NCI-H2196 (cell line): ENCODE measurements at regions not wholly inside any gene's neighbourhood (a gene's known extent, or its start where the extent isn't known, plus 50 kb on each side); places are given as distances from the start of the nearest gene placed in this dataset.
"Not testable (repeated sequence)": the region's sequence is repeated elsewhere in the genome, so short reads cannot be mapped to it uniquely, and the experiment has no call there.

Experiments used
- DNase-seq: peaks from one replicate; lab custom pipeline; 2025; ENCODE audit not compliant: unreplicated experiment; lab: John Stamatoyannopoulos, UW

- DNase-seq = no peak
These were observed 91.0 kb downstream of the ADCYAP1 start for GRCh38 chr18:995629-996028.

GRCh38 chr18:997499-997898 is 92.8 kb downstream of the ADCYAP1 start:
- no peak for DNase-seq

- DNase-seq = no peak
These were observed 94.3 kb downstream of the ADCYAP1 start for GRCh38 chr18:998936-999335.

GRCh38 chr18:1002653-1003178 is 98.0 kb downstream of the ADCYAP1 start:
- no peak for DNase-seq

- no peak for DNase-seq
These were observed 98.8 kb downstream of the ADCYAP1 start for GRCh38 chr18:1003499-1003898.

- no peak for DNase-seq
These were observed 101.6 kb downstream of the ADCYAP1 start for GRCh38 chr18:1006304-1006703.

GRCh38 chr18:1006965-1007364 is 102.3 kb downstream of the ADCYAP1 start:
- DNase-seq = no peak

GRCh38 chr18:1011349-1011748 is 106.7 kb downstream of the ADCYAP1 start:
- no peak for DNase-seq

GRCh38 chr18:1012775-1013174 is 108.1 kb downstream of the ADCYAP1 start:
- no peak for DNase-seq

- DNase-seq = no peak
These were observed 109.3 kb downstream of the ADCYAP1 start for GRCh38 chr18:1013951-1014350.

- no peak for DNase-seq
These were observed 109.8 kb downstream of the ADCYAP1 start for GRCh38 chr18:1014509-1014908.

GRCh38 chr18:1014951-1015624 is 110.4 kb downstream of the ADCYAP1 start:
- no peak for DNase-seq

- DNase-seq = no peak
These were observed 111.1 kb downstream of the ADCYAP1 start for GRCh38 chr18:1015777-1016176.

GRCh38 chr18:1017227-1018058 is 112.8 kb downstream of the ADCYAP1 start:
- no peak for DNase-seq

GRCh38 chr18:1018181-1018681 is 113.6 kb downstream of the ADCYAP1 start:
- no peak for DNase-seq

GRCh38 chr18:1019191-1019590 is 114.5 kb downstream of the ADCYAP1 start:
- no peak for DNase-seq

GRCh38 chr18:1020731-1021344 is 116.2 kb downstream of the ADCYAP1 start:
- DNase-seq = no peak

GRCh38 chr18:1026930-1027329 is 122.3 kb downstream of the ADCYAP1 start:
- no peak for DNase-seq

- DNase-seq = not testable (repeated sequence)
These were observed 128.4 kb downstream of the ADCYAP1 start for GRCh38 chr18:1033092-1033491.

- DNase-seq = no peak
These were observed 130.3 kb downstream of the ADCYAP1 start for GRCh38 chr18:1034971-1035370.

GRCh38 chr18:1036926-1037325 is 132.3 kb downstream of the ADCYAP1 start:
- no peak for DNase-seq

- DNase-seq = no peak
These were observed 133.1 kb downstream of the ADCYAP1 start for GRCh38 chr18:1037776-1038175.
